Fibroblast of skin of right quadriceps (primary cell): ENCODE measurements at regions not wholly inside any gene's neighbourhood (a gene's known extent, or its start where the extent isn't known, plus 50 kb on each side); places are given as distances from the start of the nearest gene placed in this dataset.
"Not testable (repeated sequence)": the region's sequence is repeated elsewhere in the genome, so short reads cannot be mapped to it uniquely, and the experiment has no call there.

Source experiments
- DNase-seq: peaks from one replicate; pipeline ENCODE4 v3.0.0-alpha.2; 2013

DNA sequence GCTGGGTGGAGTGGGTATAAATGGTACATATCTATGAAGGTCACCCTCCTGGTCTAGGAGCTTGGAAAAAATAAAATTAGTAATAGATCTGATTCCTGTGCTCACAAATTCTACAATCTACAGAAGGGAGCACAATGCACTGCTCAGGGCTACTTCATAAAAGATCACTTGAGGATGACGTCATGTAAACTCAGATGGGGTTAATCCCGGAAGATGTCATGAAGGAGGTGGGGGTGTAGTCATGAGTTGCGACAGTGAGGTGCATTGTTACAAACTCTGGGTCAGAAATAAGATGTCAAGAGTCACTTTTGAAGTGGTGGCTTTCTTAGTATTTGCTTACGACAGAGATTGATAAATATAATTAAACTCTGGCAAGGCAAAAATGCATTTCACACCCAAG is 68.2 kb downstream of the LHX9 start:
- no peak for DNase-seq

DNA sequence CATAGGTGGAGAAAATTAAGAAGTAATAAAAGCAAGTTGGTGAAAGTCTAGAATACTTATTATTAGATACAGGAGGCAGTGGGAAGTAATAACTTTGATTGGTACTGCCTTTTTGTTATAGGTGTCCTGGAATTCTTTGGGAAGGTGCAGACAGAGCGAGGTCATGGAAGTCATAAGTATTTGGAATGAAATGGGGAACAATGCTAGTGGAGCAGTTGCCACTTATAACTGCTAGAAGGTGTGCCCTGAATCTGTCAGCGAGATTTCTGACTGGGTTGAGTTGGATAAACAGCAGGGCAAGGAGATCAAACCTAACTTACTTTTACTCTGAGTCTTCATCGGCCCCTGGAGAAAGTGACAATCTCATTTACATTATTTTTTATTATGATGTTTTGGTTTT is 69.6 kb downstream of the LHX9 start:
- DNase-seq = no peak

DNA sequence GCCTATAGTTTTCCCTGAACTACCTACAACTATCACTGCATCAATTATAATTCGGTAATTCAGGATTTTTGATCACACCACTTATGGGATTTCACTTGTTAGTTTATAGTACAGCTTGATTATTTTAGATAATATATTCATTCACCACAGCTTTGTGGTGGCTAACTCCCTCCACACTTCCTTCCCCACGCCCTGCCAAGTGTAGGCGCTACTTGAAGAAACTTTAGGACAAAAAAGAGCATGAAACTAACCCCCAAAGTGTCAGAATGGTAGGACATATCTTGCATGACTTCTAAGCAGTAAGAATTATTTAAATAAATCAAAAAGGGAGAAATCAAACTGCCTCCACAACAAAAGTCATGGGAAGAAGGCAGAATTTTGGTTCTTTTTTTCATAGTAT is 70.1 kb downstream of the LHX9 start:
- DNase-seq = no peak

DNA sequence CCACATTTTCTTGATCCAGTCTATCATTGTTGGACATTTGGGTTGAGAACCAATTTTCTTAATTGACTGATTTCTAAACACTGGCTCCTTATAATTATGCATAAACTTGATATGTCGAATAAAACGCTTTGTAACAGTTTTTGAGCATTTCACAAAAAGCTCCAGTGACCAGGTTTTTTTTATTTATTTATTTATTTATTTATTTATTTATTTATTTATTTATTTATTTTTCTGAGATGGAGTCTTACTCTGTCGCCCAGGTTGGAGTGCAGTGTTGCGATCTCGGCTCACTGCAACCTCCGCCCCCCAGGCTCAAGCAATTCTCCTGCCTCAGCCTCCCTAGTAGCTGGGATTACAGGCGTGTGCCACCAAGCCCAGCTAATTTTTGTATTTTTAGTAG is 71.4 kb downstream of the LHX9 start:
- not testable (repeated sequence) for DNase-seq

DNA sequence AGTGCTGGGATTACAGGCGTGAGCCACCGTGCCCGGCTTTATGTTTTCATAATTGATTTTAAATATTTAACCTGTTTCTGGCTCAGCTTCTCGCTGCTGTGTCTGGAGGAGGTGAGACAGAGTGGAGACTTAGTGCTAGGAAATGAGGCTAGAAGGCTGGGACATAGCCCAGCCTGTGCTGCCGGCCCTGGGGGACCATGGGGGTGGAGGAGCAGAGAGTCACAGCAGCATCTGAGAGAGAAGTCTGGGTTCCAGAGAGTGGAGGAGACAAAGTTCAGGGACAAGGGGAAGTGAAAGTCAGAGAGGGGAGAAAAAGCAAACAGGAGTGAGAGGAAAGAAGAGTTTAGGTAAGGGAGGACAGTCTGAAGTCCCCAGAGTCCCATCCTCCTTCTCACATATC is 71.9 kb downstream of the LHX9 start:
- no peak for DNase-seq

DNA sequence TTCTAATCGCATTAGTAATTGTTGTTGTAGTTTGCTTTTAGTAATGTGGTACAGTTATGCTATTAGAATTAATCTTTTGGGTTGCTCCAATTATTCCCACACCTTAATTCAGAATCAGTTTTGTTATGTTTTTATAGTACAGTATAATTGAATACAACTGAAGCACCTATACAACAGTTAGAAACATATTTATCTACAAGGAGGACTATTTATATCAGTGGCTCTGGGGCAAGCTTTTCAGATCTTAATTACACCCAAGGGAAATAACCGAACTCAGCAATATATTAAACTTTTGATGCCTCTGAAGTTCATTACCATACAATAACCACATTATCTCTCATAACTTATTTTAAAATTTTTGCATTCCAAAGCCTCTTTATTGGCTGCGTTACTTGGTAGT is 74.4 kb downstream of the LHX9 start:
- no peak for DNase-seq

DNA sequence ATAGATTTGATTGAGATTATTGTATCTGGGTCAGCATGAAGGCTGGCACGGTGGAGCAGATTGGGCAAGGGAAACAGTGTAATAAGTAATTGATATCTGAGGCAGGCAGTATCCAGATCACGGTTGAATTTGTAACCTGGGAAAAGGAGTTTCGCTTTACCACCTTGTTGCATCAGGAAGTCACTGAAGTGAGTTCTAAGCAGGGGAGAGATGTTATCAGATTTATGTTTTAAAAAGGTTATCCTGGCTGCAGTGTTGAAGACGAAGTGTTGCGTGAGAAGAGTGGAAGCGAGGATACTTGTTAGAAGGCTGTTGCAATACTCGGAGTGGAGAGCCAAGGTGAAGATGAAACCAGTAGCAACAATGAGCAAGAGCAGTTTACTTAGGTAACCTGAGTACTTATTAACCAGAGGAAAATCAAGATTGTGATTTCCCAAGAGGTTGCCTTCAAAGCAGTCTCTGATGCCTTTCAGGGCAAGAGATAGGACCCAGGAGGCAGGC is 77.8 kb downstream of the LHX9 start:
- DNase-seq = no peak

DNA sequence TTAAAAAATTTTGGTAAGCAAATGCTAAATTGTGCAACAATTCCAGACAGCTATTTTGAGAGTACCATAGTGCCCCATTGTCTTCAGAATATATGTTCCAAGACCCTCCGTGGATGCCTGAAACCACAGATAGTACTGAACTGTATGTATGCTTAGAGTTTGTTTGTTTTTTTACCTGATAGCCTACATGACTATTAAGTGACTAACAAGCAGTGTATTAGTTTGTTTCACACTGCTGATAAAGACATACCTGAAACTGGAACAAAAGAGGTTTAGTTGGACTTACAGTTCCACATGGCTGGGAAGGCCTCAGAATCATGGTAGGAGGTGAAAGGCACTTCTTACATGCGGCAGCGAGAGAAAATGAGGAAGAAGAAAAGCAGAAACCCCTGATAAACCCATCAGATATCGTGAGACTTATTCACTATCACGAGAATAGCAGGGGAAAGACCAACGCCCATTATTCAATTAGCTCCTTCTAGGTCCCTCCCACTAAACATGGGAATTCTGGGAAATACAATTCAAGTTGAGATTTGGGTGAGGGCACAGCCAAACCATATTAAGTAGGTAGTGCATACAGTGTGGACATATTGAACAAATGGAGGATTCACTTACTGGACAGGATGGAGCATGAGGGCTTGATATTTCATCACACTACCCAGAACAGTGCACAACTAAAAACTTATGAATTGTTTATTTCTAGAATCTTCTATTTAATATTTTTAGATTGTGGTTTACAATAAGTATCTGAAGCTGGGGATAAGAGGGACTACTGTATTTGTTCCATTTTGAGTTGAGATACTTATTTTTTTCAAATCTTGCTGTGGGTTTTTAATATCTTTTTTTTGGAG is 78.5 kb downstream of the LHX9 start:
- DNase-seq = no peak

DNA sequence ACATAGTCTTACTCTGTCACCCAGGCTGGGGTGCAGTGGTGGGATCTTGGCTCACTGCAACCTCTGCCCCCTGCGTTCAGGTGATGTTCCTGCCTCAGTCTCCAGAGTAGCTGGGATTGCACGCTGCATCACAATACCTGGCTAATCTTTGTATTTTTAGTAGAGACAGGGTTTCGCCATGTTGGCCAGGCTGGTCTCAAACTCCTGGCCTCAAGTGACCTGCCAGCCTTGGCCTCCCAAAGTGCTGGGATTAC is 79.0 kb downstream of the LHX9 start:
- DNase-seq = not testable (repeated sequence)

DNA sequence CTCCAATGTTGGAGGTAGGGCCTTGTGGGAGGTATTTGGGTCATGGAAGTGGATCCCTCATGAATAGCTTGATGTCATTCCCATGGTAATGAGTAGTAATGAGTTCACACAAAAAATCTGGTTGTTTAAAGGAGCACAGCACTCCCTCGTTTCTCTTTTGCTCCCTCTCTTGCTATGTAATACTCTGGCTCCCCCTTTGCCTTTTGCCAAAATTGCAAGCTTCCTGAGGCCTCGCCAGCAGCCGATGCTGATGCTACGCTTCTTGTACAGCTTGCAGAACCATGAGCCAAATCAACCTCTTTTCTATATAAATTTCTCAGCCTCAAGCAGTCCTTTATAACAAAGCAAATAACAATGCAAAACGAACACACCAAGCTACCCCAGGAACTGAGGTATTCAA is 80.9 kb downstream of the LHX9 start:
- DNase-seq = no peak

DNA sequence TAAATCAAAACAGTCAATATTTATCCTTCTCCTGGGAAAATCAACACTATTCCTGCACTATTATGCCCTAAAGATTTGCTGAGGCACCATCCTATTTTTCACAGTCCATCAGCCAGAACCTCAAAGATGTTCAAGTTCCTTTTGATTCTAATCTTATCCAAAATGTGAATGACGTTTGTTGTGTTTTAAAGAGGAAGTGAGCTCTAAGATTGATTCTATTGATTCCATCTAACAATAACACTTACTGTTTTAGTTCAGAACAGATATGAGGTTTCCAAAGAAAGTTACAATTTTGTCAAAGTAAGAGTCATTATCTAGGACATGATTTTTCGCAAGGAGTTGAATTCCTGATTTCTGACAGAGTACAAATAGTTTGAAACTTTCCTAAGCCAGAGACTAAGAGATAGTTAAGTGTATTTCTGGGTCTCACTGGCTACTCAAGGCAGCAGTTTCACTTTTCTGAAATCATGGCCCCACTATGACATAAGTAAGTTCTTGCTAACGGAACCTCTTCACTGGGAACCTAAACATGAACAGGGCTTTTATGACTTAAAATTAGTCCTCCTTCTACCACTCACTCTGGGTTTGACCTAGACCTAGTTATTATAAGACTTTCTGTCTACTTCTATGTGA is 84.7 kb downstream of the LHX9 start:
- DNase-seq = peak; percentile 46

DNA sequence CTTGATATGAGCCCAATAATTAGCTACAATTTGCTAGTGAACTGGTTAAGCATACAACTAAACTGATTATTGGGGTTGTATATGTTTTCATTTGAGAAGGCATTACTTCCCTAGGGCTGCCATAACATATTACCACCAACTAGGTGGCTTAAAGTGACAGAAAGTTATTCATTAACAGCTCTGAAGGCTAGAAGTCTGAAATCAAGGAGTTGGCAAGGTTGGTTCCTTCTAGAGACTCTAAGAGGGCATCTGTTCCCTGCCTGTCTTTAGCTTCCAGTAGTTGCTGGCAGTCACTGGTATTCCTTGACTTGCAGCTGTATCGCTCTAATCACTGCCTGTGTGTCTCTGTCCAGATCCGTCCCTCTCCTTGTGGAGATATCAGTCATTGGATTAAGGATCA is 86.3 kb downstream of the LHX9 start:
- no peak for DNase-seq

DNA sequence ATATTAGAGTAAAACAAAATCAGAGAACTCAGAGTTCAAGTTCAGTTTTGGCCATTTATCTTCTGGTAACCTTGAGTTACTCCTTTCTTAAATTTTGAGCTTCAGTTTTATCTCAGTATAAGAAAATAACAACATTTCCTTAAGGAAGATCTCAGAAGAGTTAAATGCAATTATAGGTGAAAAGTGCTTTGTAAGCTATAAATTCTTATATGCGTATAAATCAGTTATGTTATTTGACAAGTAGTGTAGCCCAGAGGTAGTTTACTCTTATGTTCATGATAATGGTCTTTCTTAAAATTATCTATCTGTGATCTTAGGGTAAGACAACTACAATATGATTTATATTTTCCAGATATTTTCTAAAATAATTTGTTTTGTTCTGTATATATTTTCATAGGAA is 89.8 kb downstream of the LHX9 start:
- no peak for DNase-seq

DNA sequence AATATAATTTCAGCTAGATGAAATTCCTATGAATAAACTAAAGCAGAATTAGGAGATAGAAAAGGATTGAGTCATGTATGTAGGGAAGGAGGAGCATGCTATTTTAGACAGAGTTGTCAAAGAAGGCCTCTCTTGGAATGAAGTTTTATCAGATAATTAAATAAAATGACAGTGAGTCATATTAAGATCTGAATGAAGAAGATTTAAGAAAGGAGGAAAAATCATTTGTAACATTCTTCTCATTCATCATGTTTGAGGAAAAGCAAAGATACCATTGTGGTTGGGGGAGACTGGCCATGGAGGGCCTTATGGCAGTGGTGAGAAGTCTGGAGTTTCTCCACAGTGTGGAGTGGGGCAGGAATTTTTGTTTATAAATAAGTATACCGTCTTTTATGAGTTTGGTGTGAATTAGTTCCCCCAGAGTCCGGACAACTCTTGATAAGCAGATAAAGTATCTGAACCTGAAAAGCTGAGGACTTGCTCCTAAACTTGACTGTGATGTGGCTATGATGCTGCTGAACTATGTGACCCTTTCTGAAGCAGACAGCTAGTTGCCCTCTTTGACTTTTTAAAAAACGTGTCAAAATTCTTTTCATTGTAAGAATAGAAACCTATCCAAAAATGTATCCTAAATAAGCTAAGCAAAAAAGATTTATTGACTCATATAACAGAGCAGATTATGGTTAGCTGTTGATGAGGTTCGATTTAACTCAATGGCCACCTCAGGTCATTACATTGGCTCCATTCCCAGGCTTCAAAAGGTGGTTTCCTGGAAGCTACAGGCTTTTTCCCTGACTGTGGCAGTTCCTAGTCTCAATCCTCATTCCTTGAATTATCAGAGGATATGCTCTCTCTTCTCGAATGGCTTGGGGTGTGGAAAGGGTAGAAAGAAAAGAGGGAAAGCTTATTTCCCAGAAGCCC is 90.8 kb downstream of the LHX9 start:
- peak; percentile 61 for DNase-seq

DNA sequence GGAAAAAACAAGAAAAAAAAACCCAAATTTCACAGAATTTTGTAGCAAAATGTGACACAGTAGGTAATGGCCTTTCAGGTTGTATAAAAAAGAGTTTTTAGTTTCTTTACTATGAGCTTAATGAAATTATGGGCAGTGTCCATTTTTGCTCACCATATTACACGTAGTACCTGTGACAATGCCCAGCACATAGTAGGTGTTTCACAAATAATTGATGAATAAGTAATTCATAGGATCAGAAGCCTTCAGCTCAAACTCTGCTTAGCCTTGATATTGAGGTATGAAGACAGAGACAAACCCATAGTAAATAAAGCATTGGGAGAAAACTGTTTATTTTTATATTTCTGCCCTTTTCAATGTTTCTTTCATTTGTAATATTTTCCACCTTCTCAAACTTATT is 97.2 kb downstream of the LHX9 start:
- no peak for DNase-seq

DNA sequence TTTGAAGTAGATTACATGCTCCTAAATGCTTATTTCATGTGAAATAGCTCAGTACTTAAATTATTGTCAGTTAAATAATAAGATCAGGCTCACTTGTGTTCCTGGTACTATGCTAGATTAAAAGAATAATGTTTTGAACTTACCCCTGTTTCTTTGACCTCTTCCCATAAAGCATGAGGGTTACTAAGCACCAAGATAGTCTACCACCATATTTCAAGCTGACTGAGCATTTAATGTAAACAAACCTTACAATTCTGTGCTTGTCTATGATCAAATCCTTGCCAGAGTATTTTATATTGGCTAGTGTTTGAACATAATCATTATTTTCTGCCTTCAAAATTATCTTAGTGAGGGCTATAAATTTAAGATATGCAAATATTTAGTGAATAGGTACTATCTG is 98.1 kb downstream of the LHX9 start:
- DNase-seq = no peak

DNA sequence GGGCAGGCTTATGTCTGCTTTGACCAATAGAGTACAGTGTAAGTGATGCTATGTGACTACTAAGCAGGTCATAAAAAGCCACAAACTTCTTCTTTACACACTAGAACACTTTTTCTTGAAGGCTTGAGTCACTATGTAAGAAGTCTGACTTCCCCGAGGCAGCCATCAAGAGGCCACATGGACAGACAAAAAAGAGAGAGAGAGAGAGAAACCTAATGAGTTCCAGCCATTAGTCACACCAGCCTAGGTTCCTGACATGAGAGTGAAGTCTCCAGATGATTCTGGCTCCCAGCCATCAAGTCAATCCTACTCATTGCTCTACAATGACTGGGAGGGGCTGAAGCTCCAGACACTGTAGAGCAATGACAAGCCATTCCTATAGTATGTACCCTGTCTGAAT is 101.4 kb downstream of the LHX9 start:
- DNase-seq = peak; percentile 99

DNA sequence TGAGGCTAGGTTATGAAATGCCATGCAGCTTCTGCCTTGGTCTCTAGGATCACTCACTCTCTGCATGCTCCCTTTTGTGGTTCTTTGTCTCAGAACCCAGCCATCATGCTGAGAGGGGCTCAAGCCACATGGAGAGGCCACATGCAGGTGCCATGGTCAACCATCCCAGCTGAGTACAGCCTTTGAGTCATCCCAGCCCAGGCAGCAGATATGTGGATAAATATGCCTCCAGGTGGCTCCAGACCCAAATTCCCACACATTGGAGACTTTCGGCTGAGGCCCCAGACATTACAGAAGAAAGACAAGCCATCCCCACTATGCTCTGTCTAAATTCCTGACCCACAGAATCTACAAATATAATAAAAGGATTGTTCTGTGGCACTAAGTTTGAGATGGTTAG is 102.0 kb downstream of the LHX9 start:
- no peak for DNase-seq

DNA sequence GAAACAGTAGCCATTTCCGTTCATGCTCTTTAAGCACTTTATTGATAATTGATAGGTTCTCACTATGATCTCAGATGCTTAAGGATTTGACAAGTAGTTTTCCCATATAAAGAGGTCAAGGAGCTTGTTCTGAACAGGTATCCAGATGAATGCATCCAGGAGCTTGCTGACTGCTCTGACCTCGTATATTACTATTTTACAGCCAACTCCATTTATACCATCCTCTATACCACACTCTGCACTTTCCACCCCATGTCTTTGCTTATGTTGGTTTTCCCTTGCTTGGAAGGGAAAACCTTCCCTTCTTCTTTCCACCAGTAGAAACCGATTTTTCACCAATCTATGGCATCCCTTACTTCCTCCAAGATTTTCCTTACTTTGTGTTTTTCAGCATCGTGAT is 107.2 kb downstream of the LHX9 start:
- no peak for DNase-seq

DNA sequence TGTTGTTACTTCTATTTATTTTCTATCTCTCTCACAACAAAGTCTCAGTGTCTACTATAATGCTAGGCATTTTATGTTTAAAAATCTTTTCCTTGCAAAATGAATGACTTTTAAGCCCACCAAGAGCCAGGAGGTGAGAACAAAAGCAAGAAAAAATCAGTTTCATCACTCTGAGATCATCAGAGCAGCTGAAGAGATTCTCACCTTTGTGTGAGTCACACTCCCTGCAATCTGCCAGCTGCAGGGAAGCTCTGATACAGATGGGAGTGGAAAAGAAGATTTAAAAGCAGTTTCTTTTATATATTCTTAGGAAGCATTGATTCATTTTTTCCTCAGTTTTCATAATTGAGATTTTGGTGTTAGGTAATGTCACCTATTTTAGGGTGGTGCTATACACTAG is 107.6 kb downstream of the LHX9 start:
- DNase-seq = peak; percentile 26

DNA sequence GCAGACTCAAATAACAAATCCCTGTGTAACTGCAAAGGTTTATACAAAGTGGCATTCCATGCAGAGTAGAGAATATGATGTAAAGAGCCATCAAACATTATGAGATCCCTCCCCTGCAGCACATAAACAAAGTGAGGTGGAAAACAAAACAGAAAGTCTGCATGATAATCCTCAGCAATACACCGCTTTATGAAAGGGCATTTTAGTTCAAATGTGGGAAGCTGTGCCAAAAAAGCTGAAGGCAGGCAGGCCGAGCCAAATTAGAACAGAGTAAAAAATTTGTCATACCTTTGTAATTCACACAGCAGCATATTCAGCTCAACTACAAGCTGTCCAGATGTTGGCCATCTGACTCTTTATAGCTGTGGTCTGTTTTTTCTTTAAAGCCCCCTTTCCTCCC is 113.5 kb downstream of the LHX9 start:
- peak; percentile 51 for DNase-seq

DNA sequence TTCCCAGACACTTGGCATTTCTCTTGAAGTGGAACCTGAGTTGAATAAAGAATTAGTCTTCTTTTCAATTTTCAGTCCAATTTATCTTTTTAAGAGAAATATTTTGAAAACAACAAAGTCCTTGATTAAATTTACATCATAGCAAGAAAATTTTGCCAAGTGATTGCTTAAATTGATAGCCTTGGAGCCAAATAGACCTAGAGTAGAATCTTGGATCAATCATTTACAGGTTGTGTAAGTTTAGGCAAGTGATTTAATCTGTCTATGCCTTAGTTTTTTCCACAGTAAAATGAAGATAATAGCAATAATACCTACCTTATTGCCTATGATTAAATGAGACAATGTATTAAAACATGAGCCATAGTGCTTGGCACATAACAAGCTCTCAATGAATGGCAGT is 113.9 kb downstream of the LHX9 start:
- DNase-seq = no peak

DNA sequence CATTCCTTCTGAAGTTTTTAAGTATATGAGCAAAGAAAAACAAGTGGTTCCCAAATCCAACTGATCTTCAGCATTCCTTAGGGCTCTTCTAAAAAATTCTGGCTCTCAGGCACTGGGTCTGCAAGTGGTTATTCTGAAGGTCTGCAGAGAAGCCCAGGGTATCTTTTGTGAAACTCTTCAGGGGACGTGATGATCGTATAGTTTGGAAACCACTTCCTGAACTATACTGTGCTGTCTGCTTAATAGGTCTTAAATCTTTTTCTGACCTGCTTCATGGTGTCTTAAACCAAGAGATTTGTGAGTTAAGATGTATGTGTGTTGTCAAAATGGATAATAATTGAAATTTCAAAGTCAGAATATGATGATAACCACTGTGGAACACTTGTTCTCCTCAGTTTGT is 115.5 kb downstream of the LHX9 start:
- DNase-seq = no peak

DNA sequence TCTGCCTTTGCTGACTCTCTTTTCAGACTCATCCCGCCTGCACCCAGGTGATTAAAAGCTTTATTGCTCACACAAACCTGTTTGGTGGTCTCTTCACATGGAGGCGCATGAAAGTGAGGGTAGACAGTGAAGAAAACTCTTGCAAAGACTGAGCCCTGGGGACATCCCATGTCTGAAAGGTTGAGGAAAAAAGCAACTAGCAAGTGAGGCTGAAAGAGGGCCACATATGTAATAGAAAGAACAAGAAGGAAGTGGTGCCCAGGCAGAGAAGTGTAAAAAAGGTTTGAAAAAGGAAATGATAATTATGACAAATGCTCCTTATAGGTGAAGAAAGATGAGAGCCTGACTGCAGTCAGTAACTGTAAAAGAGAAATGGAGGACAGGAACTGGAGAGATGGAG is 115.9 kb upstream of the NEK7 start:
- no peak for DNase-seq
